Psoas muscle (tissue), 7 donors: ENCODE measurements at regions not wholly inside any gene's neighbourhood (a gene's known extent, or its start where the extent isn't known, plus 50 kb on each side); places are given as distances from the start of the nearest gene placed in this dataset.

ENCODE experiments used
- ATAC-seq, 4 donors: fragments of 200-7000 bp; cut with Tn5 transposase; one replicate each; pipeline ENCODE4 v1.9.1; 2020; ENCODE audit warnings: moderate library complexity in 3 of 4, mild to moderate bottlenecking in 2 of 4
- DNase-seq, 2 donors: peaks; one replicate each; pipeline ENCODE4 v3.0.0-alpha.2; 2020
- H3K27ac ChIP-seq: fragments of 200-600 bp; one replicate; pipeline ENCODE4 v1.8.0; 2022
- H3K27me3 ChIP-seq, 3 donors: fragments of 200-600 bp in 1 of 3; one replicate each; pipeline versions ENCODE4 v1.6.1 to v1.8.0; 2013 to 2022; ENCODE audit warnings: low read length in 2 of 3, mild to moderate bottlenecking in 2 of 3, moderate library complexity in 1 of 3; ENCODE audit not compliant: insufficient read depth in 3 of 3
- H3K36me3 ChIP-seq, 2 donors: fragments of 200-600 bp in 1 of 2; one replicate each; pipeline versions ENCODE4 v1.6.1 to v1.8.0; 2013 to 2022; ENCODE audit warnings: low read depth in 1 of 2, mild to moderate bottlenecking in 1 of 2, moderate library complexity in 1 of 2; ENCODE audit not compliant: insufficient read depth in 1 of 2
- H3K4me1 ChIP-seq: fragments of 200-600 bp; one replicate; pipeline ENCODE4 v1.8.0; 2022
- H3K4me3 ChIP-seq: fragments of 200-600 bp; one replicate; pipeline ENCODE4 v1.8.0; 2022; ENCODE audit warnings: mild to moderate bottlenecking
- H3K9me3 ChIP-seq: fragments of 200-600 bp; one replicate; pipeline ENCODE4 v1.8.0; 2022
- WGBS, 3 donors: extraction: QIAGEN DNeasy Blood & Tissue Kit; methylation state at CpG; one replicate each; pipeline versions ENCODE4 v1.1.6 to v1.1.7; 2013; 5-methylcytosine and 5-hydroxymethylcytosine counted together
- intact Hi-C, 2 donors: fragments of 100-400 bp; cut with DNase I; formaldehyde crosslinking; loops; one replicate each; pipeline versions ENCODE4 v1.11.0 to v1.14.2; 2022
- TF ChIP-seq, protein P1 (sequence below): fragments of 200-600 bp; IDR thresholded peaks from one replicate; pipeline ENCODE4 v1.8.0; 2022; ENCODE audit warnings: antibody characterized with exemption
- donor health status: healthy with polysubstance abuse.
- donor health status: DM: no; HTN: no; CAD: no; lungs with moderate emphysema.
- donor health status: Bipolar disorder and iron deficiency.
- donor health status: healthy.
- donor health status: DM: yes; HTN: yes; CAD: no.
- donor health status: DM: no; HTN: no; CAD: no.
- donor health status: DM: yes; HTN: yes; CAD: no.

DNA sequence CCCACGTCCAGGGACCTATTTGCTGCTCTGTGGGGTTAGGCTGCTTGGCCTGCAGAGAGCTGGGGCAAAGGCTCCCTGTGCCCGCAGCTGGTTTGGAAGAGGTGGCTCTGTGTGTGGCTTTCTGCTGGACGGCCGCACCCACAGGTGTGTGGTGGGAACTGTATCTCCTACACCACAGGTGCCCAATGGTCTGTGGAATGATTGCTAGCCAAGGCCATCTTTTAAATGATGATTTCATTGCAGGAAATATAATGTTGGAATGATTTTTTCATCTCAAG, 178.4 kb downstream of the DLL1 start:
- no peak for DNase-seq
- WGBS, 3 donors: 95 to 99% (median 98%) methylated on average over 4 of the region's 4 CpGs

DNA sequence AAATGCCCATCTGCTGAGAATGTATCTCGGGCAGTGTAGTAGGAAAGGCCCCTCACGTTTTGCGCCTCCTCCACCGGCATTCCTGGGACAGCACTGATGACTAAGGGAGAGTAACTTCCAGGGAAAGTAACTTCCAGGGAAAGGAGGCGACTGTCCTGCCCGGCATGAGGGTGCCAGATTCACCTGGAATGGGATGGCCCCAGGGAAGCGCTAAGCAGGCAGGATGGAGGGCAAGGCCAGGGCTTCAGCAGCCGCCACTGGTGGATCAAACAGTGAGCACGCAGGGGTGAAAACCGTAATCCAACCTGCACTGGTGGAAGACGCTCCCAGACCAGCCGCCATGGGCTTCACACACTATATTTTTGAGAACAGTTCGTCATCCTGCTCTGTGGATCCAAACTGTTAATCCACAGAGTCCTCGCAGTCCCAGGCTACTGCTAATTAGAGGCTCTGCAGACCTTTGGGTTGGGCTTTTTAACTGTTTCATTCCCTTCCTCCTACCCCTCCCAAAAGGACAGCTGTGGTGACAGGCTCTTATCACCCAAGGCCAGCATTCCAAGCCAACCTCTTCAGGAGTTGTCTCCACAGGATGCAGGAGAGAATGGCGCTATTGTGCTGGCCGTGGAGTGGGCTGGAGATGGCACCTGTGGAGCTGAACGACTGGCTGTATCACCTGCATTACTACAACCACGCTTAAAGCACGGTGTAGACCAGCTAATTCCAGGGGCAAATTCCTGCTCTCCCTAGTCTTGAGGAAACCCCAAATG, 178.9 kb downstream of the DLL1 start:
- no peaks in the 10 kb centered on the region for H3K4me1 ChIP-seq
- H3K36me3 ChIP-seq: no peaks in the 10 kb centered on the region
- intact Hi-C loops: no loop called here
- 77 to 88% (median 86%) methylated on average over 19 of the region's 19 CpGs for WGBS, 3 donors
- DNase-seq: peak; percentile 1 to 23
- no peak overlapping the region for H3K27ac ChIP-seq
- TF ChIP-seq, protein P1, sequence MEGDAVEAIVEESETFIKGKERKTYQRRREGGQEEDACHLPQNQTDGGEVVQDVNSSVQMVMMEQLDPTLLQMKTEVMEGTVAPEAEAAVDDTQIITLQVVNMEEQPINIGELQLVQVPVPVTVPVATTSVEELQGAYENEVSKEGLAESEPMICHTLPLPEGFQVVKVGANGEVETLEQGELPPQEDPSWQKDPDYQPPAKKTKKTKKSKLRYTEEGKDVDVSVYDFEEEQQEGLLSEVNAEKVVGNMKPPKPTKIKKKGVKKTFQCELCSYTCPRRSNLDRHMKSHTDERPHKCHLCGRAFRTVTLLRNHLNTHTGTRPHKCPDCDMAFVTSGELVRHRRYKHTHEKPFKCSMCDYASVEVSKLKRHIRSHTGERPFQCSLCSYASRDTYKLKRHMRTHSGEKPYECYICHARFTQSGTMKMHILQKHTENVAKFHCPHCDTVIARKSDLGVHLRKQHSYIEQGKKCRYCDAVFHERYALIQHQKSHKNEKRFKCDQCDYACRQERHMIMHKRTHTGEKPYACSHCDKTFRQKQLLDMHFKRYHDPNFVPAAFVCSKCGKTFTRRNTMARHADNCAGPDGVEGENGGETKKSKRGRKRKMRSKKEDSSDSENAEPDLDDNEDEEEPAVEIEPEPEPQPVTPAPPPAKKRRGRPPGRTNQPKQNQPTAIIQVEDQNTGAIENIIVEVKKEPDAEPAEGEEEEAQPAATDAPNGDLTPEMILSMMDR: no peak
- no peak for ATAC-seq
- no peaks in the 10 kb centered on the region for H3K27me3 ChIP-seq
- no peaks in the 10 kb centered on the region for H3K9me3 ChIP-seq
- no peak overlapping the region for H3K4me3 ChIP-seq

More for the DNA sequence above, 178.4 kb downstream of the DLL1 start:
- Histone ChIP-seq H3K27ac (no peak overlapping the region), H3K27me3 (no peaks in the 10 kb centered on the region), H3K4me1 (no peaks in the 10 kb centered on the region), H3K36me3 (no peaks in the 10 kb centered on the region), H3K9me3 (no peaks in the 10 kb centered on the region), H3K4me3 (no peak overlapping the region)
- no peak for ATAC-seq
- TF ChIP-seq, protein P1: no peak
- intact Hi-C loops: no loop called here

DNA sequence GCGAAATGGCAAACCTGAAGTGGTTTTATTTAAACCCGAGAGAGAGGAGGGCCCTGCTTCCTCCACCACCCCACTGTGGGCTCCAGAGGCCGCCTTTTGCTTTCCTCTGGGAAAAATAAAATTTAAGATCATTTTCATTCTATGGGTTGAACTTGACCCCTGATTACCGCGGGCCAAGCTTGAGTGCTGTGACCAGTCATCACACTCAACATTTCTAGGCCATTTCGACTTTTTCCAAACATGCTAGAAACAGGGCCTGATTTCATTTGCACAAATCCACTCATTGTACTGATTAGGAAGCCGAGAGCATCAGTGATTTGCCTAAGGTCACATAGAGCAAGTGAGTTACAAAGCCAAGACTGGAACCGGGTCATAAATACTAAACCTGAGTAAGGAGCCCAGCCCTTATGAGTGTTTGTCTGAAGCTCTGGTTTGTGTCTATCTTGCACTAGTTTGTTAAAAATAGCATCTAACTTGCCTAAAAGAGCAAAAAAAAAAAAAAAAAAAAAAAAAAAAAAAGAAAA, 179.7 kb downstream of the DLL1 start:
- H3K9me3 ChIP-seq: no peaks in the 10 kb centered on the region
- WGBS, 3 donors: 83 to 89% (median 87%) methylated on average over 8 of the region's 8 CpGs
- no peaks in the 10 kb centered on the region for H3K27me3 ChIP-seq
- no peak overlapping the region for H3K4me3 ChIP-seq
- H3K36me3 ChIP-seq: no peaks in the 10 kb centered on the region
- intact Hi-C loops: no loop called here
- H3K4me1 ChIP-seq: no peaks in the 10 kb centered on the region
- H3K27ac ChIP-seq: no peak overlapping the region
- TF ChIP-seq, protein P1: no peak
- no peak for DNase-seq
- ATAC-seq: no peak

DNA sequence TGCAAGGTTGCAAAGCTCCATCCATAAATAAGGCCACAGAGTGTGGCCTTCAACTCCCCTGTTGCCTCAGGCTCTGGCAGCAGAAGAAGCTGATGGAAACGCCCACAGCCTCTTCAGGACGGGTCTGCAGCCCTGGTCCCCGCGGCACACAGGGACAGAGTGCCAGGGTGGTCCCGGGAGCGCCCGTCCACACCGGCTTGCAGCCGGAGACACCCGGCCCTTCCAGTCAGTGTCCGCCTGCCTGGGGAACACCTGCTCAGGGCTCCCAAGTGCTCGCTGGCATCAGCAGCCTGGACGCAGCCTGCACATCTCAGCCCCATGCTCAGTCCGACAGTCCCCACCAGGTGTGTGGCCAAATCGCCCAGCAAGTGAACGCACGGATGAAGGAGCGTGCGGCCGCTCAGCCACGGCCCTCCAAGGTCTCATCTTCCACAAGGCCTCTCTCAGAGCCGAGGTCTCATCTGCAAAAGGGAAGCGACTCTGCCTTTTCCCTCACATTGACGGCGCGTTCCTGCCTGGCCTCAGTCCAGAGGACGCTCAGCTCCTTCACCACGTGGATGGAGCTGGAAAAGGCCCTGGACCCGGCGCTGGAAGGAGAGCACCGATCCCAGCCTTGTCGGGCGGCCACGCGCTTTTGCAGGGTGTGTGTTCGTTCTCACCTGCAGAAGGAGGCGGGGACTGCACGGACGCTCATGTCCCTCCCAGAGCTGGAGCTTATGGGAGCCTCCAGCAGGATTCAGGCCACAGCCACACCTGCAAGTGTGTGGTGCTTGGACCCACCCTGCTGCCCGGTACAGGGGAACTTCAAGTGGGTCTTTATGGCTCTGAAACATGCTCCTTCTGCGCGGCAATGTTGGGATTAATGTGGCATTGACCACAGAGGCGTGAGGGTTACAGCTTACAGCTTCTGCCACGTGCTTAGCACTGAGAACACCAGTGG, 180.4 kb downstream of the DLL1 start:
- 82 to 84% (median 83%) methylated on average over 44 of the region's 44 CpGs for WGBS, 3 donors
- Histone ChIP-seq H3K27me3 (no peaks in the 10 kb centered on the region), H3K9me3 (no peaks in the 10 kb centered on the region), H3K36me3 (no peaks in the 10 kb centered on the region), H3K4me1 (no peaks in the 10 kb centered on the region), H3K4me3 (no peak overlapping the region), H3K27ac (no peak overlapping the region)
- intact Hi-C loops: no loop called here
- DNase-seq: peak in 1 of 2 donors; percentile 38
- no peak for ATAC-seq
- TF ChIP-seq, protein P1: no peak
